Loucy (cell line): ENCODE measurements at regions not wholly inside any gene's neighbourhood (a gene's known extent, or its start where the extent isn't known, plus 50 kb on each side); places are given as distances from the start of the nearest gene placed in this dataset.

ENCODE experiments used
- CTCF ChIP-seq: fragments of 200-600 bp; sonication (generic); conservative IDR thresholded peaks from 2 replicates; pipeline ENCODE4 v1.5.1; 2014; ENCODE audit warnings: mild to moderate bottlenecking, antibody characterized with exemption, low read length
- EZH2phosphoT487 ChIP-seq: fragments of 200-600 bp; IDR thresholded peaks from 2 replicates; pipeline ENCODE4 v1.6.1; 2018; ENCODE audit warnings: antibody characterized with exemption, mild to moderate bottlenecking, moderate library complexity, borderline replicate concordance

- TF ChIP-seq EZH2phosphoT487 = no peak
- no peak for TF ChIP-seq CTCF
Observed at GRCh38 chr4:83793481-83793880, 257.6 kb downstream of the GPAT3 start.
